Parathyroid adenoma (tissue), 2 donors: ENCODE measurements at regions not wholly inside any gene's neighbourhood (a gene's known extent, or its start where the extent isn't known, plus 50 kb on each side); places are given as distances from the start of the nearest gene placed in this dataset.

Source experiments
- H2AFZ ChIP-seq: fragments of 300-600 bp; sonication (generic); one replicate; pipeline ENCODE4 v1.7.0; 2017; ENCODE audit warnings: antibody characterized with exemption, mild to moderate bottlenecking
- H3K27ac ChIP-seq: fragments of 300-600 bp; sonication (generic); one replicate; pipeline ENCODE4 v1.7.0; 2017
- H3K27me3 ChIP-seq: fragments of 300-600 bp; sonication (generic); one replicate; pipeline ENCODE4 v1.7.0; 2017; ENCODE audit warnings: low read length; ENCODE audit not compliant: control insufficient read depth, insufficient read depth
- H3K36me3 ChIP-seq: fragments of 300-600 bp; sonication (generic); one replicate; pipeline ENCODE4 v1.7.0; 2017; ENCODE audit warnings: low read length; ENCODE audit not compliant: control insufficient read depth, insufficient read depth
- H3K4me1 ChIP-seq: fragments of 300-600 bp; sonication (generic); one replicate; pipeline ENCODE4 v1.7.0; 2017; ENCODE audit warnings: control low read depth
- H3K4me2 ChIP-seq: fragments of 300-600 bp; sonication (generic); one replicate; pipeline ENCODE4 v1.7.0; 2017; ENCODE audit warnings: low read length
- H3K4me3 ChIP-seq: fragments of 300-600 bp; sonication (generic); one replicate; pipeline ENCODE4 v1.7.0; 2017; ENCODE audit warnings: low read depth, low read length
- H3K79me2 ChIP-seq: fragments of 300-600 bp; sonication (generic); one replicate; pipeline ENCODE4 v1.7.0; 2017; ENCODE audit warnings: control low read depth
- H3K9ac ChIP-seq: fragments of 300-600 bp; sonication (generic); one replicate; pipeline ENCODE4 v1.7.0; 2017; ENCODE audit warnings: mild to moderate bottlenecking
- H3K9me3 ChIP-seq: fragments of 300-600 bp; sonication (generic); one replicate; pipeline ENCODE4 v1.7.0; 2017; ENCODE audit warnings: low read length; ENCODE audit not compliant: control insufficient read depth
- CTCF ChIP-seq: fragments of 300-600 bp; sonication (generic); IDR thresholded peaks from one replicate; pipeline ENCODE4 v1.7.0; 2017; ENCODE audit warnings: antibody characterized with exemption, mild to moderate bottlenecking
- donor health status: primary hyperparathyroidism.

DNA sequence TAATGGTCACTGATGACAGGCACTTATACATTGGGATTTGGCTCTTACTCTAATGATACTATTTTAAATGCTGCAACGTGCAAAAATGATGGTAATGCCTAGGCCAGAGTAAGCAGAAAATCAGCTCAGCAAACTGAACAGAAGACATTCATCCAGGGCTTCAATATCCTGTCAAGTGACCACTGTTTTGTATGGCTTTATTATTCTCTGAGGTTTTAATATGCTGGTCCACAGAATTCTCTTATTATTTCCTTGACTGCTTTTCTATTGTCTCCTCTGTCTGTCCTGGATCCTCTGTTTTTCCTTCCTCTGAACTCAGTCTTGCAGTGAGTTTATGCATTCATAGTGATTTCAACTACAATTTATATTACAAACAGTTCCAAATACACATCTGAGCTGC, 90.8 kb upstream of the PMFBP1 start:
- no peaks in the 10 kb centered on the region for H3K9me3 ChIP-seq
- no peaks in the 10 kb centered on the region for H3K36me3 ChIP-seq
- H3K4me1 ChIP-seq: no peaks in the 10 kb centered on the region
- H3K27me3 ChIP-seq: no peaks in the 10 kb centered on the region
- H2AFZ ChIP-seq: no peak overlapping the region
- no peak overlapping the region for H3K27ac ChIP-seq
- H3K4me2 ChIP-seq: no peak overlapping the region
- TF ChIP-seq CTCF: no peak
- H3K9ac ChIP-seq: no peak overlapping the region
- H3K4me3 ChIP-seq: no peak overlapping the region
- no peaks in the 10 kb centered on the region for H3K79me2 ChIP-seq

GRCh38 chr16:72261127-72261526, 89.2 kb upstream of the PMFBP1 start:
- no peak overlapping the region for H3K4me3 ChIP-seq
- no peak for TF ChIP-seq CTCF
- H2AFZ ChIP-seq: no peak overlapping the region
- H3K36me3 ChIP-seq: no peaks in the 10 kb centered on the region
- no peak overlapping the region for H3K4me2 ChIP-seq
- no peaks in the 10 kb centered on the region for H3K27me3 ChIP-seq
- H3K9ac ChIP-seq: no peak overlapping the region
- H3K27ac ChIP-seq: no peak overlapping the region
- H3K79me2 ChIP-seq: no peaks in the 10 kb centered on the region
- no peaks in the 10 kb centered on the region for H3K9me3 ChIP-seq
- H3K4me1 ChIP-seq: no peaks in the 10 kb centered on the region

DNA sequence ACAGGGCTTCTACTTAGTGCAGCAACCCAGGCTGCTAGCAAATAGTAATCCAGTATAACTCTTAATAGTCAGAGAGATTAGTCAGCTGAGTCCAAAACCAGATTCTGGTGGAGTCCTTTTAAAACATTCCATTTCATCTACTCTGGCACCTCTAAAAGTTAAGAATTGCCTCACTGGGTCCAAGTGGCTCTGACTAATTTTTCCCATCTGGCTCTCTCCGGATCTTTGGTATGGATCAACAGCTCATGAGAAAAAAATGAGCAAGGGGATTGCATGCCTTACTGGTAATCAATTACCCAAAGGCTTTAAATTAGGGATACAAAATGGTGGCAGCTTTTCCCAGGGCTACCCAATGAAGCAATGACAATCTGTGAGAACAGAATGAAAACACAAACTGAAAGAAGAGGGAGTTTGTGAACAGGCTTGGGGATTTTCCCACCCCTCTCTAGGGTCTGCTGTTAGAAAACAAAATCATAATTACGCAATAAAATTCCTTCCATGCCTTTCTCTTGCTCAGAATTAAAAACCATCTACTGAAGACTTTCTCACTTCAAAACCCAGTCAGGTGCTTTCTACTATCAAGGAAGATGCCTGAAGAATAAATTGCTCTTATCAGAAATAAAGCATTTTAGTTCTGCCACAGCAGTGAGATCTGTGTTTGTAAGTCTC, 84.6 kb upstream of the PMFBP1 start:
- no peaks in the 10 kb centered on the region for H3K4me1 ChIP-seq
- no peak overlapping the region for H3K9ac ChIP-seq
- no peaks in the 10 kb centered on the region for H3K27me3 ChIP-seq
- no peak overlapping the region for H3K27ac ChIP-seq
- no peaks in the 10 kb centered on the region for H3K79me2 ChIP-seq
- no peak overlapping the region for H2AFZ ChIP-seq
- no peak overlapping the region for H3K4me2 ChIP-seq
- no peak overlapping the region for H3K4me3 ChIP-seq
- no peaks in the 10 kb centered on the region for H3K36me3 ChIP-seq
- no peak for TF ChIP-seq CTCF
- H3K9me3 ChIP-seq: no peaks in the 10 kb centered on the region

GRCh38 chr16:72255786-72256185, 83.8 kb upstream of the PMFBP1 start:
- Histone ChIP-seq H3K4me3 (no peak overlapping the region), H3K36me3 (no peaks in the 10 kb centered on the region), H3K27ac (no peak overlapping the region), H3K9ac (no peak overlapping the region), H3K79me2 (no peaks in the 10 kb centered on the region), H3K4me2 (no peak overlapping the region), H2AFZ (no peak overlapping the region), H3K4me1 (no peaks in the 10 kb centered on the region), H3K9me3 (no peaks in the 10 kb centered on the region), H3K27me3 (no peaks in the 10 kb centered on the region)
- no peak for TF ChIP-seq CTCF

DNA sequence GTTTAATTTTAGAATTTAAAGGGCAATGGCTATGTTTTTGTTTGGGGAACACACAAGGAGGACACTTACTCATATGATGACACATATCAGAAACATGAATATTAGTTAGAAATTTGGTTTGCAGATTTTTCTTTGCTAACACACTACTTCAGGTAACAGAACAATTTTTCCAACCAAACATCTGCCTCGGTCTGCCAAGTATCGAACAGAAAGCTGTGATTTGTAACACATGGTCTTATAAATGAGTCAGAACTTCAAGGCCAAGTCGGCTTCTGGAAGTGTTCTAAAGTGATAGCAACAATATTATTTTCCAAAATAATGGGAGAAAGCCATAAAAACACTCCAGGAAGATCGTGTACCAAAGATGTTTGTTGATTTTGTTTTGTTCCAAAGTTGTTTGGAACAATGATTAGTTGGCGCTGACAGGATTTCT, 75.9 kb upstream of the PMFBP1 start:
- Histone ChIP-seq H3K9ac (no peak overlapping the region), H3K4me3 (no peak overlapping the region), H3K9me3 (no peaks in the 10 kb centered on the region), H2AFZ (no peak overlapping the region), H3K27me3 (no peaks in the 10 kb centered on the region), H3K27ac (no peak overlapping the region), H3K79me2 (no peaks in the 10 kb centered on the region), H3K4me1 (no peaks in the 10 kb centered on the region), H3K4me2 (no peak overlapping the region), H3K36me3 (no peaks in the 10 kb centered on the region)
- no peak for TF ChIP-seq CTCF
